ENCODE measurements at regions not wholly inside any gene's neighbourhood (a gene's known extent, or its start where the extent isn't known, plus 50 kb on each side); places are given as distances from the start of the nearest gene placed in this dataset.

- Histone ChIP-seq H3K27ac (ENCODE audit: low read depth, low read length) (no peak overlapping the region), H3K9me2 (ENCODE audit: insufficient read depth) (no peaks in the 10 kb centered on the region), H3K27me3 (ENCODE audit: insufficient read depth, low read length) (peaks cover 16% of the 10 kb centered on the region), H3K4me1 (ENCODE audit: control insufficient read depth in 1 of 2, insufficient read depth in 2 of 2, low read length in 2 of 2) (no peaks in the 10 kb centered on the region), H3K36me3 (ENCODE audit: control insufficient read depth in 1 of 2, insufficient read depth in 2 of 2, low read length in 2 of 2) (no peaks in the 10 kb centered on the region), H2AFZ (ENCODE audit: low read depth, low read length, poor library complexity, severe bottlenecking) (no peak overlapping the region), H3K4me3 (replicated peaks in 1 of 2; ENCODE audit: low read depth in 1 of 2, low read length in 2 of 2) (no peak overlapping the region), H3K9me3 (ENCODE audit: control insufficient read depth in 1 of 2, insufficient read depth in 1 of 2, low read depth in 1 of 2, low read length in 2 of 2) (no peaks in the 10 kb centered on the region), H3K79me2 (ENCODE audit: insufficient read depth, low read length) (no peaks in the 10 kb centered on the region), H4K20me1 (ENCODE audit: insufficient read depth) (no peaks in the 10 kb centered on the region), H3K9ac (ENCODE audit: low read length) (no peak overlapping the region), H3K4me2 (ENCODE audit: low read length) (no peak overlapping the region)
- DNase-seq (ENCODE audit: low read depth, low spot score) (no peak), ATAC-seq (no peak)
- intact Hi-C loops (cut with micrococcal nuclease), result no loop called here
- ChIA-PET CTCF (no interaction called here), POLR2A (no interaction called here), RAD21 (ENCODE audit: low non-redundant PET in 1 of 2, low total read pairs in 2 of 2, uncharacterized antibody in 2 of 2, unreplicated experiment in 2 of 2) (no interaction called here)
- no peak for TF ChIP-seq REST (IDR thresholded peaks at IDR 0.05; ENCODE audit: low read depth)
- TF ChIP-seq RAD21 (IDR thresholded peaks at IDR 0.05; ENCODE audit: low read depth), result no peak
- TF ChIP-seq CTCF (IDR thresholded peaks at IDR 0.05 in 2 of 3, conservative IDR thresholded peaks at IDR 0.05 in 1 of 3; ENCODE audit: borderline replicate concordance in 1 of 3, insufficient read depth in 1 of 3, low read depth in 2 of 3, low read length in 2 of 3), result no peak
- no peak for TF ChIP-seq EGR1 (IDR thresholded peaks at IDR 0.05; ENCODE audit: low read depth)
- TF ChIP-seq JUND (IDR thresholded peaks at IDR 0.05), result no peak
- TF ChIP-seq EZH2phosphoT487 (IDR thresholded peaks at IDR 0.05; ENCODE audit: borderline replicate concordance), result no peak
- no peak for TF ChIP-seq ZBTB33 (IDR thresholded peaks at IDR 0.05; ENCODE audit: extremely low read depth, insufficient replicate concordance, low read length)
- no peak for TF ChIP-seq FOSL1 (IDR thresholded peaks at IDR 0.05; ENCODE audit: low read depth)
- no peak for TF ChIP-seq CBX3 (IDR thresholded peaks at IDR 0.05; ENCODE audit: low read depth)
- TF ChIP-seq ZNF274 (IDR thresholded peaks at IDR 0.05; ENCODE audit: low read depth, low read length), result no peak
- TF ChIP-seq POLR2A (IDR thresholded peaks at IDR 0.05; ENCODE audit: borderline replicate concordance, extremely low read depth, insufficient read depth, insufficient read length), result no peak
- BruUV-seq (replicated peaks), result no TSS peak
These were observed 257.0 kb downstream of the SV2B start for GRCh38 chr15:91357011-91357410.

Data from HCT116 (cell line).